ENCODE measurements at regions not wholly inside any gene's neighbourhood (a gene's known extent, or its start where the extent isn't known, plus 50 kb on each side); places are given as distances from the start of the nearest gene placed in this dataset.

GRCh38 chr3:23052208-23052607, 150.9 kb upstream of the UBE2E2 start:
- TF ChIP-seq CTCF (IDR thresholded peaks at IDR 0.05) = no peak
- TF ChIP-seq, protein P1, sequence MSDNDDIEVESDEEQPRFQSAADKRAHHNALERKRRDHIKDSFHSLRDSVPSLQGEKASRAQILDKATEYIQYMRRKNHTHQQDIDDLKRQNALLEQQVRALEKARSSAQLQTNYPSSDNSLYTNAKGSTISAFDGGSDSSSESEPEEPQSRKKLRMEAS (IDR thresholded peaks at IDR 0.05; ENCODE audit: low read depth) = no peak
- TF ChIP-seq, protein P2, sequence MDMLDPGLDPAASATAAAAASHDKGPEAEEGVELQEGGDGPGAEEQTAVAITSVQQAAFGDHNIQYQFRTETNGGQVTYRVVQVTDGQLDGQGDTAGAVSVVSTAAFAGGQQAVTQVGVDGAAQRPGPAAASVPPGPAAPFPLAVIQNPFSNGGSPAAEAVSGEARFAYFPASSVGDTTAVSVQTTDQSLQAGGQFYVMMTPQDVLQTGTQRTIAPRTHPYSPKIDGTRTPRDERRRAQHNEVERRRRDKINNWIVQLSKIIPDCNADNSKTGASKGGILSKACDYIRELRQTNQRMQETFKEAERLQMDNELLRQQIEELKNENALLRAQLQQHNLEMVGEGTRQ (IDR thresholded peaks at IDR 0.05; ENCODE audit: borderline replicate concordance, low read depth, low read length) = no peak

Measured in SK-N-SH (cell line).